HG03196 (cell line): ENCODE measurements at regions not wholly inside any gene's neighbourhood (a gene's known extent, or its start where the extent isn't known, plus 50 kb on each side); places are given as distances from the start of the nearest gene placed in this dataset.

Source experiments
- ATAC-seq: cut with Tn5 transposase; IDR thresholded peaks from one replicate; pipeline ENCODE4 v1.9.1; 2021; ENCODE audit not compliant: unreplicated experiment

GRCh38 chr4:62288808-62289541, 1088.8 kb downstream of the ADGRL3 start:
- ATAC-seq: no peak

- ATAC-seq: no peak
Observed at GRCh38 chr4:62285026-62285425, 1084.9 kb downstream of the ADGRL3 start.

- no peak for ATAC-seq
Observed at GRCh38 chr4:62279689-62280088, 1079.6 kb downstream of the ADGRL3 start.

GRCh38 chr4:62275470-62275869, 1075.3 kb downstream of the ADGRL3 start:
- ATAC-seq: no peak

GRCh38 chr4:62274782-62275181, 1074.7 kb downstream of the ADGRL3 start:
- no peak for ATAC-seq

GRCh38 chr4:62271107-62271506, 1071.0 kb downstream of the ADGRL3 start:
- ATAC-seq: no peak

GRCh38 chr4:62269918-62270317, 1069.8 kb downstream of the ADGRL3 start:
- ATAC-seq: no peak

- ATAC-seq: no peak
Observed at GRCh38 chr4:62263454-62263853, 1063.3 kb downstream of the ADGRL3 start.

- no peak for ATAC-seq
Observed at GRCh38 chr4:62262676-62263075, 1062.5 kb downstream of the ADGRL3 start.

GRCh38 chr4:62260254-62260653, 1060.1 kb downstream of the ADGRL3 start:
- ATAC-seq: no peak

GRCh38 chr4:62256479-62256878, 1056.4 kb downstream of the ADGRL3 start:
- ATAC-seq: no peak

GRCh38 chr4:62252728-62253127, 1052.6 kb downstream of the ADGRL3 start:
- ATAC-seq: no peak

GRCh38 chr4:62250100-62250499, 1050.0 kb downstream of the ADGRL3 start:
- no peak for ATAC-seq

GRCh38 chr4:62243895-62244294, 1043.8 kb downstream of the ADGRL3 start:
- no peak for ATAC-seq

GRCh38 chr4:62235911-62236310, 1035.8 kb downstream of the ADGRL3 start:
- no peak for ATAC-seq

- ATAC-seq: no peak
Observed at GRCh38 chr4:62232814-62233213, 1032.7 kb downstream of the ADGRL3 start.

GRCh38 chr4:62231994-62232393, 1031.9 kb downstream of the ADGRL3 start:
- ATAC-seq: no peak

GRCh38 chr4:62226082-62226481, 1026.0 kb downstream of the ADGRL3 start:
- ATAC-seq: no peak

GRCh38 chr4:62222121-62222520, 1022.0 kb downstream of the ADGRL3 start:
- ATAC-seq: no peak

- no peak for ATAC-seq
Observed at GRCh38 chr4:62210486-62210885, 1010.4 kb downstream of the ADGRL3 start.

GRCh38 chr4:62209757-62210485, 1009.8 kb downstream of the ADGRL3 start:
- no peak for ATAC-seq

- no peak for ATAC-seq
Observed at GRCh38 chr4:62208921-62209320, 1008.8 kb downstream of the ADGRL3 start.
